NCI-H524 (cell line): ENCODE measurements at regions not wholly inside any gene's neighbourhood (a gene's known extent, or its start where the extent isn't known, plus 50 kb on each side); places are given as distances from the start of the nearest gene placed in this dataset.

Experiments
- DNase-seq, 2 experiments: peaks; one replicate each; lab custom pipeline; 2025; lab: John Stamatoyannopoulos, UW

DNA sequence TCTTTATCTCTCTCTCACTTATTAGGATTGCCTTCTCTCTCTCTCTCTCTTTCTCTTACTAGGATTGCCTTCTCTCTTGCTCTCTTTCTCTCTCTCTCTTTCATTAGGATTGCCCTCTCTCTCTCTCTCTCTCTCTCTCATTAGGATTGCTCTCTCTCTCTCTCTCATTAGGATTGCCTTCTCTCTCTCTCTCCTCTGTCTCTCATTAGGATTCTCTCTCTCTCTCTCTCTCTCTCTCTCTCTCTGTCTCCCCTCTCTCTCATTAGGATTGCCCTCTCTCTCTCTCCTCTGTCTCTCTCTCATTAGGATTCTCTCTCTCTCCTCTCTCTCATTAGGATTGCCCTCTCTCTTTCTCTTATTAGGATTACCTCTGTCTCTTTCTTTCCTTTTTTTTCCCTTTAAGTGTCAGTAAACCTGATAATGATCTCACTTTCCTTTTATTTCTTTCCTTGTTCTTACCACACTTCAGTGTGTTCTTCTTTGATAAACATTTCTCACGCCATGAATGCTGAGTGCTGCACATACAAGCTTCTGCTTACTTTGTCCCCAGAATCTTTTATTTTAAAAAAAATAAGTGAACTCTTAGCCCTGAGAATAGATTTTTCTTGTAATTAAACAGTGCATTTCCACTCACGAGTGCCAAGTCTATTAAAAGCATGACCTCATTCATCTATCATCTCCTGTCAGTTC lies 243.4 kb upstream of the TBC1D5 start:
- DNase-seq, result no peak

DNA sequence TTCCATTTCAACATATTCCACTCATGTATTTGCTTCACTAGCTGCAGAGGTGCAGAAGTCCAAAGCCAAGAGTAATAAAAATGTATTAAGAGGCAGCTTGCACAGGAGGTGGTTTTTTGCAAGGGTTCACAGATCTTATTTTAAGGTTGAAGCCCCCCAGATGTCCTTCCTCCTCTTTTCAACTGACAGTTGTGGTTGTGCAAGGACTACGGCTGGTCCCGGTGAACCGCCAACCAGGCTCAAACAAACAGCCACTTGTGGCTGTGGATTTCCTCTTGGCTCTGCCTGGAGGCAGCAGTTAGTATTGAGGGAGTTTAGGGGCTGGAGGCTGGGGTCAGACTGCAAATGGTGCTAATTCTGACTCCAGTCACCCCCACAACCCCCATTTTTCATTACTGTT lies 240.7 kb upstream of the TBC1D5 start:
- DNase-seq, result no peak

DNA sequence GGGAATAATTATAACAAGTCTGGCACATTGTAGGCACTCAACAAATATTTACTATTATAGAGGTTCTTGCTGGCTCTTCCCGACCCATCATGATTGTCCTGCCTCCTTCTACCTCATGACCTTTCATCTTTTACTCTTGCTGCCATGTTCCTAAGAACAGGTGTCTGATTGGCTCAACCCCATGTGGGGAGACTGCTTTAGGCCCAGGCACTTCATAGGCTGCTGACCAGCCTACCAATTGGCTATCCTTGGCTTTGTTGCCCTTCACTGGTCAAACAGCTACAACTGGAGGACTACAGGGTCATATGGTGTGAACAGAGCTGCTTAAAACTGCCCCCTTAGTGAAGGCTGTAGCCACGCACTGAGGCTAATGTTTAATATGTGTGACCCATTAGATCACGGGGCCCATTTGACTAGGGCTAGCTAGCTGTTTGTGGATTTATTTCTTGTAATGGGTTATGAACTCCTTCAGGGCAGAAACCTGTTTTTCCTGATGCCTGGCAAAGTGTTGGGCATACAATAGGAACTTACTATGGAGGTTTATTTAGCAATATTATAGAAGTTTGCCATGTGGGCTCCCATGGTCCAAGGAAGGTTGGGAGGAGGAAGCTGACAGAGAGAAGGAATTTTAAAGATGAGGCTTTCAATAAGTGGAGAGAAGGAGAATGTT lies 239.9 kb upstream of the TBC1D5 start:
- DNase-seq, result no peak

DNA sequence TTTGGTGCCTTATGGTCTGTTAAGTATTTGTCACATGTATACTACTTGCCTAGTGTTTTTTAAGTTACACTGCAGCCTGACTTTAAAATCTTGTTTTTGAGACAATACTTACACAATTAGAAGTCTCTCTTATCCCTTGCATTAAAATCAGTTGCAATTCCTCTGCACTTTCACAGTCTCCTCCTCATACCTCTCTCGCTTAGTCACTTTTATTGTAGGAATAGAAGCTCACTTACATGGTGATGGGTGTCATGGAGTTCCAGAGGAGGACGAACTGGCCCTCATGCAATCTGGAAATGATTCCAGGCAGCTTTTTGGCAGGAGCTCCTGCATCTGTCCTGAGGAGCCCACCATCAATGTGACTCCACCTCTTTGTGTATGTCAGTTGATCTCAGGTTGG lies 238.4 kb upstream of the TBC1D5 start:
- no peak for DNase-seq

GRCh38 chr3:17979911-17980310 lies 237.5 kb upstream of the TBC1D5 start:
- no peak for DNase-seq

DNA sequence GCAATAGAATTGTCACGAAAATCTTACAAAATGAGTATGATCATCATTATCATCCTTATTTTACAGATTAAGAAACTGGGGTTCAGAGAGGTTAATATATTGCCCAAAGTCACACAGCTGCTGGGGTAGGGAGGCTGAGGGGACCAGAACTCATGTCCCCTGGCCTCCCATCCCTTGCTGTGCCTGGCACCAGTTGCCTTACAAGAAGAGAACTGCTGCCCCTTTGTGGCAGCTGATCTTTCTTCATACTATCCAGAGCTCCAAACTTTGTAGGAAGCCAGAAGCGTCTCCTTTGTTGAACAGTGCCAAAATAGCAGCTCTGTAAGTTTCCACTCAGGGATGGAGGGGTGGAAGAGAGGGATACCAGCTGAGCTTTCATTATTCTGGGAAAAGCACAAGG lies 236.8 kb upstream of the TBC1D5 start:
- DNase-seq, result peak in 1 of 2 experiments; percentile 15

DNA sequence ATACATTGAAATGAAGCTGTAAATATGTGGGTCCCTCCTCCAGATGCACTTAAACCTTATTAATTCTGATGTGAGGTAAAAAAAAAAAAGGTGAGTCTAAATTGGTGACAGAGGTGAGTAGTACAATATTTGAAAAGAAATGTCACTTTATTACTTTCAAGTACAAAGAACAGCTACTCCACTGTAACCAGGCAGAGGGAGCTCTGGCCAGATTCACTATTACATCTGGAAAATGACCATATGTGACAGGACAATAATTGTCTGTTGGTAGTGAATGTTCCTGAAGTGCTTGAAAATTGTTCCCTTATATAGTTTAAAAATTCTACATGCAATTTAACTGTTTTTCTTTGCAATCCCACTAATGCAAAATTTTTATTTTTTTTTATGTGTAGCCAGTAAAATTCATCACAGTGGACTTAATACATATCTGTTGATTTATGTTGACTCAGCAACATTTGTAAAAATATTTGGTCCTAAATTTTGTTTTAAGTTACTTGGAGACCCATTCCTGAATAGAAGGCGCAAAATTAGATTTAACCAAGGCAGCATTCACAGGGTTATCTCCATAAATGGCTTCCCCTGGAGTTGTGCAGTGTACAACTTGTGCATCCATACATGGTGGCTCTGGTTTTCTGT lies 231.9 kb upstream of the TBC1D5 start:
- peak in 1 of 2 experiments; percentile 5 for DNase-seq

DNA sequence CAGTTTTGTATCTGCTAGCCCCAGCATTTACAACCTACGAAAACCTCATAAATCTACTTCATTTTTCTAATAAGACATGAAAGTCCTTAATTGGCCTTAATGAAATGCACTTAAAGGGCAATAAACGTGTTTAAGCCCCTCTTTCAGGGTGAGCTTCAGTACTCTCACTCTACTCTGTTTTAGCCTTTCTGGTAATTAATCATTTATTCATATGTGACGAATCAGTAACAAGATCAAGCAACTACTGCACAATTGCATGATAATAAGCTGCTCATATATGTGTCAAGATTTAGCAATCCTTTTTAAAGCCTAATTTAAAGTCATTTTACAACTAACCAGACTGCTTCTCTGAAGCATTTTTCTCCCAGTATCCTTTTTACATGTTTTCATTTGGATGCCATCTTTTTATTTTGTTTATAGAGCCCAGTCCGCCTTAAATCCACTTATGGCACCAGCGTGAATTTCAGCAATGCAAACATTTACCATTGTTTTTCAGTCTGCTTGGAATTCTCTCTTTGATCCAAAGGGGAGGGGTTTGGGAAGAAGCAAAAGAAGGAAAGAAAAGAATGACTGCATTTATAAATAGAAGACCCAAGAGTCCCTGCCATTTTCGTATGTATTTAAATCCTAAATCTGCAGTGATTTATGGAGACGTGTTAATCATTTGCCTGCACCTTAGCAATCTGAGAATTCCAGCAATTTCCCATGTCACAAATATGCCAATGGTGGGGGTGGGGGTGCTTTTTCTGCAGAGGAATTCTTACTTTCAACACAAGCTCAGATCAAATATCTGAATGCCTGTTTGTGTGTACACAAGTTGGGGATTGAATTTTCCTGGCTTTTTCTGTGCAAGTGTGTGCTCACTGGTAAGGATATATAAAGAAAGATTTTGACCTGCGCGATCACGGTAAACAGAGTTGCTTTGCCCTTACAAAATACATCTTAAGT lies 230.8 kb upstream of the TBC1D5 start:
- peak in 1 of 2 experiments; percentile 33 for DNase-seq

DNA sequence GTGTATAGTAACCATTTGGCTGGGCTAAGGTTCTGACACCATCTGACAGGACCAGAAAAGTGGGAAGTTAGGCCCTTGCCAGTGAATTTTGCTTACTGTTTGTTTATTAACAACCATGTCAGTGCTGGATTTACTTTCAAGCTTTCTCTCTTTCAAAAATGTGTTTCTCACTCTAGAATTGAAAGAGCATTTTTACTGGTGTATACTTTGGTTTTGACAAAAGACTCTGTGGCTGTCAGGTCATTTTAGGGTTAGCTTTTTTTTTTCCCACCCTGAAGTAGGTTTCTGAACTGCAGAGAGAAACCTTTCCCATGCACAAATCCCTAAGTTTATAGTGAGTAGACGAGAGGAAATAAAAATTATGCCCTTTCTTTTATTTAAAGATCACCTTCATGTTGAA lies 230.0 kb upstream of the TBC1D5 start:
- DNase-seq, result no peak

GRCh38 chr3:17972030-17972429 lies 229.6 kb upstream of the TBC1D5 start:
- no peak for DNase-seq

- DNase-seq, result no peak
These were observed 227.6 kb upstream of the TBC1D5 start for GRCh38 chr3:17969985-17970568.

DNA sequence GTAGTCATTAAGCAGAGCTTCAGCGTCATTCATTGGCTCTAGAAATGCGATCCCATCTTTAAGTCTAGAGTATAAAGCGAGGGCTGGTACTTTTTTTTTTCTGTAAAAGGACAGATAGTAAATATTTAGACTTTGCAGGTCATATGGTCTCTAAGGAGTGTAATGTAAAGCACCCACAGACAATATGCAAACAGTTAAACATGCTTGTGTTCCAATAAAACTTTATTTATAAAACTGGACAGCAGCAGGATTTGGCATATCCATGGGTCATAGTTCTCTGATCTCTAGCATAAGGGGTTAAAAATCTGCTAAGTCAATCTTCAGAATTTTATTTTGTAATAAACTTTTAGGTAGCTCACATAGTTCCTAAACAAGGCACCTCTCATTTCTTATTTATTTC lies 226.8 kb upstream of the TBC1D5 start:
- DNase-seq, result no peak

DNA sequence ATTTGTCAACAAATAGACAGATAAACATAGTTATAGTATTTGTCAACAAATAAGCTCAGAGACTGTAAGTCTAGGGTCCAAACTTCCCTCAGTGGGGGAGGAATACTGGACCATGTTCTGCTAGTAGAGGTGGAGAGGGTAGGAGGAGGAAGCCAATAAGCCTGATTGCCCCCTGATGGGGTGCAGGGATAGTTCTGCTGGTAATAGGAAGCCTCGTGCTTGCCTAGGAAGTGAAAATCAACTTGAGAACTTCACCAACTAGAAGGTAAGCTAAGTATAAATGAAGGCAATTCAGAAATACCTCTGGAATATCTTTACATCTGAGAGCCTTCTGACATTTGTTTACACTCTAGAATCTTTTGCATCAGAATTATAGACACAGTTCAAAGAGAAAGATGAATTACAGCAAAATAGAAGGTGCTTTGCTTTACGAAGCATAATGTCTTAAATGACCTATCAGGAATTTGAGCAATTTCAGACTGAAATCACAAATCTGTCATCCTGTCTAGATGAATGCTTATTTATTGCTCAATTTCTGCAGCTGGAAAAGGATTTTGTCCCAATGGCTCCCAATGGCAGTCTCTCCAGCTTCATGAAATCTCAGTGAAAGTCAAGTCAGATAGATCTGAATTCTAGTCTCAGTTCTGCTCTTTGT lies 225.6 kb upstream of the TBC1D5 start:
- no peak for DNase-seq

DNA sequence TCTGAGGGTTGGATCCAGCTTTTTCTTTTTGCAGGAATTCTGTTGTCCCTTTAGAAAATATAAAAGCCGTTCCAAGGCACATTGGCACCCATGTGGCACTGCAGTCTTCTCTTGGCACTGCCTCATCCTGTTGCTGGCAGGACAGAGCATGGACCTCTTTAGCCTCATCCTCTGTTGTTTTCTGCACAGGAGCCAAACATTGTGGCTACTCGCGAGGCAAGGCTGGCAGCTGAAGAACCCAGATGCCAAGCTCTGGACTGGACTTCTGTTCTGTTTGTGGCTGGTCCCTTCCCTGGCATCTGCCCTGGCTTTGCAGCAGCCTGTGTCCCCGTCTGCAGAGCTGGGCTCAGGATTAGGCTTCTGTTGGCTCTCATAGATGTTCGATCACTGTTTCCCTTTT lies 224.7 kb upstream of the TBC1D5 start:
- no peak for DNase-seq

DNA sequence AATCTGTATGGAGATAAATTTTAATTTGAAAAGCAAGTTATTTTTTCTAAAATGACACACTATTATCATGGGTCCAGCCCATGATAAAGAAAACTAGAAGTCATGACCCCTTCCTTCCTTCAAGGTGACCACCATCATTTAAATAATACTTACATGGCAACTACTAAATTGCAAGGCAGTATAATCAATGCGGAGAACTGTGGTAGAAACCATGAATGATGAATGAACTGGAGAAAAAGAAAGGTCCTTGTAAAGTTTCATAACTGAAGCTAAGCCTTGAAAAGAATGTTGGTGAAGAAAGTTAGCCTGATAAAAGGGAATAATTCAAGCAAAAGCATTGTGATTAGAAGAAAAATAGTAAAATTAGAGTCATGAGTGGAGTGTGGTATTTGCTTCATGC lies 222.9 kb upstream of the TBC1D5 start:
- DNase-seq, result no peak

DNA sequence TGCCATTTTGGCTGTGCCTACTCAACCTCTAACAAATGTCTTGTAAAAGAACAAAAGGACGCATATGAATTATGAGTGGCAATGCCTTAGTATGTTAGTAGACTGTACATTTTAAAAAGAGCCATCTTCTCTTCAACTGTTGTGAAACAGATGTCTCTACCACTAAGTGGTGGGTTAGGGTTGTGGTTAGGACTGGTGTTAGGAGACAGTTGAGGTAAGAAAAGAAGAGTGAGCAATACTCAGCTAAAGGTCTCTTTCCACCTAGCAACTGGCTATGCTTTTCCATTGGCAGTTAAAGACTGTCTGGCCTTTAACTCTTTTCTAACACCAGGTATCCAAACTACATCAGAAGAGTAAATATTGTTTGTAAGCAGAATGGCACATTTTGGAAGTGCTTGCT lies 221.7 kb upstream of the TBC1D5 start:
- no peak for DNase-seq

- DNase-seq, result no peak
These were observed 213.0 kb upstream of the TBC1D5 start for GRCh38 chr3:17955411-17955810.

GRCh38 chr3:17954801-17955200 lies 212.4 kb upstream of the TBC1D5 start:
- DNase-seq, result no peak

GRCh38 chr3:17951241-17951640 lies 208.8 kb upstream of the TBC1D5 start:
- DNase-seq, result no peak

DNA sequence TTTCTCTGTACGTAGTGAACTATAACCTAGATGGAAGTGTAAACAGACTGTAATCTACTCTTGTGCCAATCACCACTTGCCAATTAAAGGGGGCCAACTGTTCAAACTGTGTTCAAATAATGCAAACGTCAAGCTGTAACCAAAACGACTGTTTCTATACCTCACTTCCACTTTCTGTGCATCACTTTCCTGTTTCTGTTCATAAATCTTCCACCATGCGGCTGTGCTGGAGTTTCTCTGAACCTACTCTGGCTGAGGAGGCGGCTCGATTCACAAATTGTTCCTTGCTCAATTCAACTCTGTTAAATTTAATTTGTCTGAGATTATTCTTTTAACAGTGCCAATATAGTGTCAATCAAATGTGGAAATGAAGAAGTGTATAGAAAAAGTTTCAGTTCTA lies 206.7 kb upstream of the TBC1D5 start:
- no peak for DNase-seq

- DNase-seq, result no peak
These were observed 205.4 kb upstream of the TBC1D5 start for GRCh38 chr3:17947833-17948232.
